Astrocyte (in vitro differentiated cells and primary cell): ENCODE measurements at regions not wholly inside any gene's neighbourhood (a gene's known extent, or its start where the extent isn't known, plus 50 kb on each side); places are given as distances from the start of the nearest gene placed in this dataset.
"Not testable (repeated sequence)": the region's sequence is repeated elsewhere in the genome, so short reads cannot be mapped to it uniquely, and the experiment has no call there.

Experiments used
- DNase-seq: peaks from one replicate; pipeline ENCODE4 v3.0.0-alpha.2; 2010; ENCODE audit warnings: low read depth
- FAIRE-seq: peaks from 2 replicates; lab custom pipeline; 2011; peaks lifted over from hg19 to GRCh38; lab: Jason Lieb, UNC
- H2AFZ ChIP-seq: 2 replicates; pipeline ENCODE4 v1.6.0; 2012; ENCODE audit warnings: low read depth, low read length, inconsistent platforms
- H3K27ac ChIP-seq: 2 replicates; pipeline ENCODE4 v1.5.1; 2011; ENCODE audit warnings: low read depth, low read length, inconsistent platforms
- H3K27me3 ChIP-seq: 2 replicates; pipeline ENCODE4 v1.6.0; 2011; ENCODE audit warnings: low read length, inconsistent platforms; ENCODE audit not compliant: insufficient read depth
- H3K36me3 ChIP-seq: 2 replicates; pipeline ENCODE4 v1.5.1; 2011; ENCODE audit warnings: low read length, inconsistent platforms; ENCODE audit not compliant: insufficient read depth
- H3K4me1 ChIP-seq: 2 replicates; pipeline ENCODE4 v1.5.1; 2011; ENCODE audit warnings: low read length, inconsistent platforms; ENCODE audit not compliant: insufficient read depth
- H3K4me2 ChIP-seq: 2 replicates; pipeline ENCODE4 v1.6.0; 2012; ENCODE audit warnings: low read length, inconsistent platforms
- H3K4me3 ChIP-seq: 2 replicates; pipeline ENCODE4 v1.5.1; 2011; ENCODE audit warnings: low read depth, mild to moderate bottlenecking, low read length, inconsistent platforms; ENCODE audit not compliant: insufficient read depth
- H3K79me2 ChIP-seq: 2 replicates; pipeline ENCODE4 v1.6.0; 2012; ENCODE audit warnings: mild to moderate bottlenecking, low read length, inconsistent platforms; ENCODE audit not compliant: insufficient read depth
- H3K9ac ChIP-seq: 2 replicates; pipeline ENCODE4 v1.6.0; 2012; ENCODE audit warnings: mild to moderate bottlenecking, low read length, inconsistent platforms
- H3K9me3 ChIP-seq: 2 replicates; pipeline ENCODE4 v1.5.1; 2012; ENCODE audit warnings: low read depth, mild to moderate bottlenecking, low read length, inconsistent platforms; ENCODE audit not compliant: insufficient read depth
- H4K20me1 ChIP-seq: 2 replicates; pipeline ENCODE4 v1.6.0; 2012; ENCODE audit warnings: low read length, inconsistent platforms; ENCODE audit not compliant: insufficient read depth
- H3K27ac Mint-ChIP-seq: one replicate; pipeline ENCODE4 v1.8.0; 2021; ENCODE audit warnings: mild to moderate bottlenecking, mixed read lengths; ENCODE audit not compliant: unreplicated experiment
- H3K27me3 Mint-ChIP-seq: one replicate; pipeline ENCODE4 v1.8.0; 2021; ENCODE audit warnings: low read depth, mixed read lengths; ENCODE audit not compliant: unreplicated experiment
- H3K36me3 Mint-ChIP-seq: one replicate; pipeline ENCODE4 v1.8.0; 2021; ENCODE audit warnings: low read depth, mixed read lengths; ENCODE audit not compliant: unreplicated experiment
- H3K4me1 Mint-ChIP-seq: one replicate; pipeline ENCODE4 v1.8.0; 2021; ENCODE audit warnings: low read depth, mixed read lengths; ENCODE audit not compliant: unreplicated experiment
- H3K4me3 Mint-ChIP-seq: one replicate; pipeline ENCODE4 v1.8.0; 2021; ENCODE audit warnings: mild to moderate bottlenecking, moderate library complexity, mixed read lengths; ENCODE audit not compliant: unreplicated experiment
- H3K9me3 Mint-ChIP-seq: one replicate; pipeline ENCODE4 v1.8.0; 2021; ENCODE audit warnings: mild to moderate bottlenecking, mixed read lengths; ENCODE audit not compliant: unreplicated experiment
- EZH2 ChIP-seq: IDR thresholded peaks from 2 replicates; pipeline ENCODE4 v1.6.1; 2012; ENCODE audit warnings: mild to moderate bottlenecking, low read length, inconsistent platforms; ENCODE audit not compliant: insufficient read depth
- TF ChIP-seq, protein P1 (sequence below): IDR thresholded peaks from 2 replicates; pipeline ENCODE4 v1.5.1; 2011; ENCODE audit warnings: low read depth, mild to moderate bottlenecking, inconsistent platforms, low read length, moderate library complexity; ENCODE audit not compliant: insufficient read depth

DNA sequence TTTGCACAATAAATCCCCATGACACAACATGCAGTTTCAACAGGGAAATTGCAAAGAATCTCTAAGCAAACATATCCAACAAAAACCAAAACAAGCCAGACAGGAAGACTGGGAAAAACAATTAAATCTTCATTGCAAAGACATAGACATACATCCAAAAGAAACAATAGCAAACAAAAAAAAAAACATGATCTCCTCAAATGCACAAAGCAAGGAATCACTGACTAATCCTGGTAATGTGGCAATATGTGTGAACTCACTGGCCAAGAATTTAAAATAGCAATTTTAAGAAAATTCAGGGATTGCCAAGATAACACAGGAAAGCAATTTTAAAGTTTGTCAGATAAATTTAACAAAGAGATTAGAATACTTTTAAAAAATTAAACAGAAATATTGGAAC is 520.1 kb upstream of the SMC2 start:
- Histone ChIP-seq H3K79me2 (no peaks in the 10 kb centered on the region), H3K4me2 (no peak overlapping the region), H3K9me3 (peaks cover 3% of the 10 kb centered on the region), H4K20me1 (no peaks in the 10 kb centered on the region), H3K4me1 (no peaks in the 10 kb centered on the region), H3K4me3 (no peak overlapping the region), H3K36me3 (no peaks in the 10 kb centered on the region), H3K27me3 (no peaks in the 10 kb centered on the region), H3K9ac (no peak overlapping the region), H3K27ac (no peak overlapping the region), H2AFZ (no peak overlapping the region)
- no peaks in the 10 kb centered on the region for H3K36me3 Mint-ChIP-seq
- no peak overlapping the region for H3K4me3 Mint-ChIP-seq
- H3K27me3 Mint-ChIP-seq: no peaks in the 10 kb centered on the region
- FAIRE-seq: no peak
- TF ChIP-seq EZH2: no peak
- TF ChIP-seq, protein P1, sequence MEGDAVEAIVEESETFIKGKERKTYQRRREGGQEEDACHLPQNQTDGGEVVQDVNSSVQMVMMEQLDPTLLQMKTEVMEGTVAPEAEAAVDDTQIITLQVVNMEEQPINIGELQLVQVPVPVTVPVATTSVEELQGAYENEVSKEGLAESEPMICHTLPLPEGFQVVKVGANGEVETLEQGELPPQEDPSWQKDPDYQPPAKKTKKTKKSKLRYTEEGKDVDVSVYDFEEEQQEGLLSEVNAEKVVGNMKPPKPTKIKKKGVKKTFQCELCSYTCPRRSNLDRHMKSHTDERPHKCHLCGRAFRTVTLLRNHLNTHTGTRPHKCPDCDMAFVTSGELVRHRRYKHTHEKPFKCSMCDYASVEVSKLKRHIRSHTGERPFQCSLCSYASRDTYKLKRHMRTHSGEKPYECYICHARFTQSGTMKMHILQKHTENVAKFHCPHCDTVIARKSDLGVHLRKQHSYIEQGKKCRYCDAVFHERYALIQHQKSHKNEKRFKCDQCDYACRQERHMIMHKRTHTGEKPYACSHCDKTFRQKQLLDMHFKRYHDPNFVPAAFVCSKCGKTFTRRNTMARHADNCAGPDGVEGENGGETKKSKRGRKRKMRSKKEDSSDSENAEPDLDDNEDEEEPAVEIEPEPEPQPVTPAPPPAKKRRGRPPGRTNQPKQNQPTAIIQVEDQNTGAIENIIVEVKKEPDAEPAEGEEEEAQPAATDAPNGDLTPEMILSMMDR: no peak
- H3K9me3 Mint-ChIP-seq: peaks cover 5% of the 10 kb centered on the region
- DNase-seq: no peak
- H3K4me1 Mint-ChIP-seq: no peaks in the 10 kb centered on the region
- no peak overlapping the region for H3K27ac Mint-ChIP-seq

DNA sequence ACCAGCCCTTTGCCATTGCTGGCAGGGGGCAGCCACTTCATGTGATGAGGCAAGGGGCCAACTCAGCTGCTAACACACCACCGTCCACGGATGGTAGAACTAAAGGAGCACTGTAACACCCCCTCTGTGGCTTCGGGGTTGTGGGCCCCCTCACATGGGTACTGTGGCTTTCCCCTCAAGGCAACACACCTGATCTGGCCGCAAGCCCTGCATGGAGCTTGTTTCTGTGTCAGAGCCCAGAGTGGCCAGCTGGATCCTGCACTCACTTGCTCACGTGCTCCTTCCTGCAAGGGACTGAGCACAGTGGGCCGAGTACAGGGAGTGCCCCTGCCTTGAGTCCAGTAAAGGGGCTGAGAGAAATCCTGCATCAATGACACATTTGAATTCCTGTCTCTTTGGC is 507.4 kb upstream of the SMC2 start:
- Histone ChIP-seq H3K4me3 (no peak overlapping the region), H3K79me2 (no peaks in the 10 kb centered on the region), H2AFZ (no peak overlapping the region), H3K9ac (no peak overlapping the region), H3K4me2 (no peak overlapping the region), H3K36me3 (no peaks in the 10 kb centered on the region), H4K20me1 (no peaks in the 10 kb centered on the region), H3K4me1 (no peaks in the 10 kb centered on the region), H3K27me3 (no peaks in the 10 kb centered on the region), H3K9me3 (no peaks in the 10 kb centered on the region), H3K27ac (no peak overlapping the region)
- Mint-ChIP-seq H3K9me3 (peaks cover 7% of the 10 kb centered on the region), H3K36me3 (no peaks in the 10 kb centered on the region), H3K4me3 (no peak overlapping the region), H3K27ac (no peak overlapping the region), H3K27me3 (no peaks in the 10 kb centered on the region), H3K4me1 (no peaks in the 10 kb centered on the region)
- FAIRE-seq: no peak
- DNase-seq: no peak
- TF ChIP-seq EZH2: no peak
- TF ChIP-seq, protein P1: no peak

DNA sequence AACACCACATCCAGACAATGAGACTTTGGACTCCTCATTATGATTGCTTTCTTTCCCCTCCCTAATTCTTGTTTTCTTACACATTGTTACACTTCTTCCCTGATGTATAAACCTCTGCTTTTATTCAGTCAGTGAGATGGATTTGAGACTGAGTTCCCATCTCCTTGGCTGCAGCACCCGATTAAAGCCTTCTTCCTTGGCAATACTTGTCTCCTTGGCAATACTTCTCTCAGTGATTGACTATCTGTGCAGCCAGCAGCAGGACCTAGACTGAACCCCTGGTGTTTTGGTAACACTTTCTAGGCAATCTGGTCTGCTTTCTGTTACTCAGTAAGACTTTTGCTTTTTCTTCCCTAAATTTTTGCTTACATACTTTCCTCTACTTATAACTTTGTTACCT is 492.8 kb upstream of the SMC2 start:
- Histone ChIP-seq H3K4me2 (no peak overlapping the region), H3K4me3 (no peak overlapping the region), H3K27ac (no peak overlapping the region), H3K36me3 (no peaks in the 10 kb centered on the region), H3K4me1 (no peaks in the 10 kb centered on the region), H4K20me1 (no peaks in the 10 kb centered on the region), H3K9me3 (peaks cover 3% of the 10 kb centered on the region), H3K79me2 (no peaks in the 10 kb centered on the region), H3K9ac (no peak overlapping the region), H2AFZ (no peak overlapping the region), H3K27me3 (no peaks in the 10 kb centered on the region)
- FAIRE-seq: no peak
- Mint-ChIP-seq H3K36me3 (no peaks in the 10 kb centered on the region), H3K9me3 (no peaks in the 10 kb centered on the region), H3K27ac (no peak overlapping the region), H3K4me3 (no peak overlapping the region), H3K27me3 (no peaks in the 10 kb centered on the region), H3K4me1 (no peaks in the 10 kb centered on the region)
- TF ChIP-seq, protein P1: no peak
- no peak for TF ChIP-seq EZH2
- no peak for DNase-seq

DNA sequence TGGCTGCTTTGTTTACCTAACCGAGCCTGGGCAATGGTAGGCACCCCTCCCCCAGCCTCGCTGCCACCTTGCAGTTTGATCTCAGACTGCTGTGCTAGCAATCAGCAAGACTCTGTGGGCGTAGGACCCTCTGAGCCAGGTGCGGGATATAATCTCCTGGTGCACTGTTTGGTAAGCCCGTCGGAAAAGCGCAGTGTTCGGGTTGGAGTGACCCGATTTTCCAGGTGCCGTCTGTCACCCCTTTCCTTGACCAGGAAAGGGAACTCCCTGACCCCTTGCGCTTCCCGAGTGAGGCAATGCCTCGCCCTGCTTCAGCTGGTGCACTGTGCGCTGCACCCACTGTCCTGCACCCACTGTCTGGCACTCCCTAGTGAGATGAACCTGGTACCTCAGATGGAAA is 482.2 kb upstream of the SMC2 start:
- not testable (repeated sequence) for DNase-seq, H3K9ac ChIP-seq, H3K36me3 Mint-ChIP-seq, H3K4me1 Mint-ChIP-seq, H3K27me3 ChIP-seq, H3K4me3 Mint-ChIP-seq, H3K27ac ChIP-seq, H3K4me3 ChIP-seq, H2AFZ ChIP-seq, H3K9me3 ChIP-seq, FAIRE-seq, H3K79me2 ChIP-seq, H4K20me1 ChIP-seq, H3K9me3 Mint-ChIP-seq, H3K4me2 ChIP-seq, H3K36me3 ChIP-seq, H3K4me1 ChIP-seq, H3K27me3 Mint-ChIP-seq, H3K27ac Mint-ChIP-seq
